T-cell (primary cell): ENCODE measurements at regions not wholly inside any gene's neighbourhood (a gene's known extent, or its start where the extent isn't known, plus 50 kb on each side); places are given as distances from the start of the nearest gene placed in this dataset.

Source experiments
- ATAC-seq, 4 experiments: fragments of 200-7000 bp in 3 of 4; fragments of 150-1000 bp in 1 of 4; cut with Tn5 transposase; replicated peaks in 1 of 4; 1 replicate in 3 of 4; 2 replicates in 1 of 4; pipeline ENCODE4 v1.10.0; 2021; ENCODE audit warnings: moderate library complexity in 3 of 4, mild to moderate bottlenecking in 2 of 4, moderate number of reproducible peaks in 1 of 4
- CTCF ChIA-PET, 2 donors: fragments of 300-600 bp; sonication (Branson Sonifier 250); formaldehyde crosslinking; loops; one replicate each; lab custom pipeline; 2022; ENCODE audit warnings: antibody characterized with exemption in 2 of 2; lab: Charles Lee
- POLR2A ChIA-PET, 2 donors: fragments of 300-600 bp; sonication (Branson Sonifier 250); formaldehyde crosslinking; loops; one replicate each; lab custom pipeline; 2022; ENCODE audit warnings: antibody characterized with exemption in 2 of 2; lab: Charles Lee
- DNase-seq, 35 experiments: peaks; one replicate each; pipeline versions ENCODE4 v3.0.0 to v3.0.0-alpha.2; 2013 to 2023
- H3K27ac ChIP-seq: one replicate; pipeline ENCODE4 v1.5.1; 2013; ENCODE audit warnings: low read length
- H3K27me3 ChIP-seq, 2 experiments: replicated peaks in 1 of 2; 1 replicate in 1 of 2; 2 replicates in 1 of 2; pipeline versions ENCODE4 v1.6.1 to v1.7.0; 2013; ENCODE audit warnings: low read length in 1 of 2, mixed read lengths in 1 of 2; ENCODE audit not compliant: control insufficient read depth in 2 of 2, insufficient read depth in 2 of 2; ENCODE audit errors: extremely low read depth in 1 of 2
- H3K36me3 ChIP-seq, 2 donors: 1 replicate in 1 of 2; 2 replicates in 1 of 2; pipeline versions ENCODE4 v1.6.1 to v1.7.0; 2013; ENCODE audit warnings: low read length in 1 of 2; ENCODE audit not compliant: control insufficient read depth in 2 of 2, insufficient read depth in 1 of 2; ENCODE audit errors: extremely low read depth in 1 of 2
- H3K4me1 ChIP-seq, 2 experiments: 1 replicate in 1 of 2; 2 replicates in 1 of 2; pipeline versions ENCODE4 v1.6.1 to v1.7.0; 2013; ENCODE audit warnings: low read length in 2 of 2, mixed read lengths in 1 of 2; ENCODE audit not compliant: insufficient read depth in 2 of 2, control insufficient read depth in 1 of 2; ENCODE audit errors: extremely low read depth in 1 of 2
- H3K4me3 ChIP-seq, 2 donors: 1 replicate in 1 of 2; 2 replicates in 1 of 2; pipeline versions ENCODE4 v1.5.1 to v1.7.0; 2013; ENCODE audit warnings: mild to moderate bottlenecking in 2 of 2, low read length in 1 of 2, moderate library complexity in 1 of 2; ENCODE audit not compliant: control insufficient read depth in 1 of 2; ENCODE audit errors: extremely low read depth in 1 of 2
- H3K9me3 ChIP-seq: 2 replicates; pipeline ENCODE4 v1.7.0; 2013
- H3K27ac Mint-ChIP-seq, 2 donors: one replicate each; pipeline ENCODE4 v1.8.0; 2020 to 2021; ENCODE audit warnings: mild to moderate bottlenecking in 2 of 2, mixed read lengths in 2 of 2
- H3K27me3 Mint-ChIP-seq, 2 donors: one replicate each; pipeline ENCODE4 v1.8.0; 2021 to 2022; ENCODE audit warnings: mixed read lengths in 2 of 2
- H3K36me3 Mint-ChIP-seq: one replicate; pipeline ENCODE4 v1.8.0; 2021; ENCODE audit warnings: mixed read lengths
- H3K4me1 Mint-ChIP-seq, 3 donors: one replicate each; pipeline ENCODE4 v1.8.0; 2020 to 2022; ENCODE audit warnings: mixed read lengths in 3 of 3, mild to moderate bottlenecking in 1 of 3
- H3K4me3 Mint-ChIP-seq, 3 donors: one replicate each; pipeline ENCODE4 v1.8.0; 2020 to 2022; ENCODE audit warnings: mild to moderate bottlenecking in 3 of 3, mixed read lengths in 3 of 3, moderate library complexity in 3 of 3
- H3K9me3 Mint-ChIP-seq, 3 donors: one replicate each; pipeline ENCODE4 v1.8.0; 2020 to 2022; ENCODE audit warnings: mixed read lengths in 3 of 3
- WGBS: methylation state at CpG from one replicate; pipeline ENCODE4 v1.1.5; 2013; ENCODE audit warnings: missing lambda C conversion rate; ENCODE audit not compliant: insufficient coverage; 5-methylcytosine and 5-hydroxymethylcytosine counted together

- no peak overlapping the region for H3K4me3 ChIP-seq
- ATAC-seq (no peak), DNase-seq (no peak)
- WGBS = no CpG with 5 or more reads among the region's 1 CpG
- H3K9me3 ChIP-seq = no peaks in the 10 kb centered on the region
- H3K36me3 Mint-ChIP-seq = no peaks in the 10 kb centered on the region
- H3K4me3 Mint-ChIP-seq = no peak overlapping the region
- no peak overlapping the region for H3K27ac ChIP-seq
- no peaks in the 10 kb centered on the region for H3K27me3 ChIP-seq
- no peaks in the 10 kb centered on the region for H3K4me1 ChIP-seq
- H3K36me3 ChIP-seq = no peaks in the 10 kb centered on the region
- peaks cover 4 to 11% (median 11%) of the 10 kb centered on the region in 3 donors for H3K9me3 Mint-ChIP-seq
- POLR2A ChIA-PET = no interaction called here
- peaks cover 0 to 13% of the 10 kb centered on the region in 2 donors for H3K27me3 Mint-ChIP-seq
- no peaks in the 10 kb centered on the region for H3K4me1 Mint-ChIP-seq
- CTCF ChIA-PET = no interaction called here
- H3K27ac Mint-ChIP-seq = no peak overlapping the region
These were observed 80.5 kb upstream of the FAM47C start for GRCh38 chrX:36927712-36928111.

GRCh38 chrX:36930491-36930890, 77.7 kb upstream of the FAM47C start:
- H3K4me1 ChIP-seq = no peaks in the 10 kb centered on the region
- no peak for ATAC-seq
- Mint-ChIP-seq H3K4me1 (no peaks in the 10 kb centered on the region), H3K9me3 (peaks cover 4 to 11% (median 8%) of the 10 kb centered on the region in 3 donors), H3K36me3 (no peaks in the 10 kb centered on the region), H3K4me3 (no peak overlapping the region), H3K27ac (no peak overlapping the region), H3K27me3 (peaks cover 0 to 19% of the 10 kb centered on the region in 2 donors)
- no peaks in the 10 kb centered on the region for H3K9me3 ChIP-seq
- no peak for DNase-seq
- no peaks in the 10 kb centered on the region for H3K36me3 ChIP-seq
- ChIA-PET POLR2A (no interaction called here), CTCF (no interaction called here)
- no peak overlapping the region for H3K27ac ChIP-seq
- no peaks in the 10 kb centered on the region for H3K27me3 ChIP-seq
- no CpG with 5 or more reads among the region's 1 CpG for WGBS
- H3K4me3 ChIP-seq = no peak overlapping the region

GRCh38 chrX:36947214-36947613, 61.0 kb upstream of the FAM47C start:
- no peak overlapping the region for H3K27ac Mint-ChIP-seq
- no peak overlapping the region for H3K4me3 Mint-ChIP-seq
- DNase-seq (no peak), ATAC-seq (no peak)
- H3K36me3 Mint-ChIP-seq = no peaks in the 10 kb centered on the region
- H3K4me3 ChIP-seq = no peak overlapping the region
- no peak overlapping the region for H3K27ac ChIP-seq
- H3K36me3 ChIP-seq = no peaks in the 10 kb centered on the region
- no peaks in the 10 kb centered on the region for H3K27me3 ChIP-seq
- H3K4me1 ChIP-seq = no peaks in the 10 kb centered on the region
- no peaks in the 10 kb centered on the region for H3K9me3 ChIP-seq
- POLR2A ChIA-PET = no interaction called here
- peaks cover 0 to 15% of the 10 kb centered on the region in 2 donors for H3K27me3 Mint-ChIP-seq
- no peaks in the 10 kb centered on the region for H3K4me1 Mint-ChIP-seq
- CTCF ChIA-PET = no interaction called here
- no peaks in the 10 kb centered on the region for H3K9me3 Mint-ChIP-seq
- WGBS = no CpG with 5 or more reads among the region's 5 CpGs

GRCh38 chrX:36950495-36951253, 57.5 kb upstream of the FAM47C start:
- no peak for DNase-seq
- no peak overlapping the region for H3K4me3 ChIP-seq
- no peaks in the 10 kb centered on the region for H3K9me3 ChIP-seq
- Mint-ChIP-seq H3K4me3 (no peak overlapping the region), H3K27ac (no peak overlapping the region), H3K4me1 (no peaks in the 10 kb centered on the region), H3K36me3 (no peaks in the 10 kb centered on the region), H3K9me3 (no peaks in the 10 kb centered on the region), H3K27me3 (peaks cover 0 to 25% of the 10 kb centered on the region in 2 donors)
- no peaks in the 10 kb centered on the region for H3K36me3 ChIP-seq
- H3K27me3 ChIP-seq = peaks cover 0 to 3% of the 10 kb centered on the region in 2 experiments
- H3K27ac ChIP-seq = no peak overlapping the region
- no CpG with 5 or more reads among the region's 4 CpGs for WGBS
- POLR2A ChIA-PET = no interaction called here
- H3K4me1 ChIP-seq = no peaks in the 10 kb centered on the region
- ATAC-seq = no peak
- CTCF ChIA-PET = no interaction called here

GRCh38 chrX:36957425-36958328, 50.5 kb upstream of the FAM47C start:
- Histone ChIP-seq H3K27ac (no peak overlapping the region), H3K4me1 (no peaks in the 10 kb centered on the region), H3K9me3 (no peaks in the 10 kb centered on the region), H3K4me3 (no peak overlapping the region), H3K36me3 (no peaks in the 10 kb centered on the region), H3K27me3 (peaks cover 0 to 13% of the 10 kb centered on the region in 2 experiments)
- peaks cover 0 to 3% (median 0%) of the 10 kb centered on the region in 3 donors for H3K9me3 Mint-ChIP-seq
- H3K4me1 Mint-ChIP-seq = peaks cover 0 to 2% (median 0%) of the 10 kb centered on the region in 3 donors
- CTCF ChIA-PET = no interaction called here
- H3K36me3 Mint-ChIP-seq = no peaks in the 10 kb centered on the region
- no peak for DNase-seq
- WGBS = 5% methylated on average over 61 of the region's 91 CpGs
- H3K27ac Mint-ChIP-seq = no peak overlapping the region
- POLR2A ChIA-PET = no interaction called here
- no peak for ATAC-seq
- peaks cover 16 to 39% of the 10 kb centered on the region in 2 donors for H3K27me3 Mint-ChIP-seq
- no peak overlapping the region for H3K4me3 Mint-ChIP-seq
